NK-92 treated with Interleukin-12 subunit alpha and Interleukin-12 subunit beta, amount 100 ng/mL, for 24 hours (cell line): ENCODE measurements at regions not wholly inside any gene's neighbourhood (a gene's known extent, or its start where the extent isn't known, plus 50 kb on each side); places are given as distances from the start of the nearest gene placed in this dataset.

ENCODE experiments used
- DNase-seq: peaks from one replicate; lab custom pipeline; 2025; lab: John Stamatoyannopoulos, UW

- no peak for DNase-seq
Measured at GRCh38 chr7:47221826-47222225, 360.1 kb downstream of the TNS3 start.

DNA sequence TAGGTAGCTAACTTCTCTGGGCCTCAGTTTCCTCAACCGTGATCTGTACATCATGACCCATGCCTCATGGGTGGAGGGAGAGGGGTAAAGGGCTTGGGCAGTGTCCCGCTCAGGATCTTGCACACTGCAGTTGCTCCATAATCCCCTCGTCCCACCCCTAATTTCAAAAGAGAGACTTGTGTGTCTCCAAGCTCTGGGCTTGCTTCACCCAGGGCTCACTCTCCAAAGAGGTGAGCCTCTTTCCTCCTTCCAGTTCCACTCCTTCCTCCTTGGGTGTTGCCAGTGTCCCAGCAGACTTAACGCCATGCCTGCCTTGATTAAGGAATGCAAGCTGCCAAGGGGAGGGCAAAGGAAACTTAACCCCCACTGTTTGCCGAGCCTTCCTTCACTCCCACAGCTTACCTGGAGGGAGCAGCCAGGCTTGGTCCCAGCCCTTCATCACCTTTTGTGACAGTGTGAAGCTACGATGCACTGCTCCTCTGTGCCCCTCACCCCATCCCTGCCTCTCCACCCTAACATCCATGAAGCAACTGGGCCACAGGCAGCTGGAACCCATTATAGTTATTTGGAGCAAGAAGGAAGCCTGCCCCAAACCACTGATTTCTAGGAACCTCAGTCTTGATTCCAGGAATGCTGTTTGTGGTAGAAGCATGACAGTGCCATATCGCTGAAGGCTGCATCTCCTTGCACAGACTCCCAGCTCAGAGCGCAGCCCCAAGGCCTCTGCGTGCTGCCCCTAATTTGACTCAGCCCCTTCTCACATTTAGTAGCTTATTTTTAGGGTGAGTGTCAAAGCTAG is 363.3 kb downstream of the TNS3 start:
- DNase-seq, result no peak

GRCh38 chr7:47217570-47218360 is 364.1 kb downstream of the TNS3 start:
- DNase-seq, result no peak

- no peak for DNase-seq
Measured at GRCh38 chr7:47217086-47217485, 364.8 kb downstream of the TNS3 start.

DNA sequence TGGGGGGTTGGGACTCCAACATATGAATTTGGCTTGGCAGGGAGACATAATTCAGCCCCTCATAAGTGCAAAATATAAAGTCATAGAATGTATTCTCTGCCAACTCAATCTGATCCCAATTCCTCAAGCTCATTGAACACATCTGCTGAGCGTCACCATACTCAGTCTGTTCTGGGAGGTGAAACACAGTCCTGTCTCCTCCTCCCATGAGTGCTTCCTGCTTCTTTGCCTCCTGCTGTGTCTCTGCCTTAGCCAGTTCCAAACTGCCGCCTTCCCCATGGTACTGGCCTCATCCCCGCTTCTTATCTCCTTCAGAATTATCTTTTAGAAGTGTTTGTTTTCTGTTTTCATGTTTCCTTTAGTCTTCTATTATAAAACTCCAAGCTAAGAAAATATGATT is 365.5 kb downstream of the TNS3 start:
- DNase-seq, result no peak

DNA sequence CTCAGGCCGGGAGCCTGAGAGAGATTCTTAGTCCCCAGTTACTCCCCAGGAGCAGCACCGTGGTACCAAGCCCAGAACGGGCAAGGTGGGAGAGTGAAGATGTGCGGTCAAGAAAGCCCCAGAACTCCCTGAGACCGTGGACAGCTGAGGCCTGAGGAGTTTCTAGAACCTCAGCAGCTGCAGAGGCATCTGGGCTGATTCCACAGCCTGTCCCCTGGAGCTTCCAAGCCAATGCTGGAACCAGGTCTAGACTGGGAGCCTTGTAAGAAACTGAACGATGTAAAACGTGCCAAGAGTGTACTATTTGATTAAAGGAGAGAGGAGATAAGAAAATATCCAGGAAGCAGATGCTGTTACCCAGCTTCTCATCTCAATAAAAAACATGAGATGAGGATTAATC is 366.3 kb downstream of the TNS3 start:
- no peak for DNase-seq

GRCh38 chr7:47215049-47215448 is 366.9 kb downstream of the TNS3 start:
- DNase-seq, result no peak

DNA sequence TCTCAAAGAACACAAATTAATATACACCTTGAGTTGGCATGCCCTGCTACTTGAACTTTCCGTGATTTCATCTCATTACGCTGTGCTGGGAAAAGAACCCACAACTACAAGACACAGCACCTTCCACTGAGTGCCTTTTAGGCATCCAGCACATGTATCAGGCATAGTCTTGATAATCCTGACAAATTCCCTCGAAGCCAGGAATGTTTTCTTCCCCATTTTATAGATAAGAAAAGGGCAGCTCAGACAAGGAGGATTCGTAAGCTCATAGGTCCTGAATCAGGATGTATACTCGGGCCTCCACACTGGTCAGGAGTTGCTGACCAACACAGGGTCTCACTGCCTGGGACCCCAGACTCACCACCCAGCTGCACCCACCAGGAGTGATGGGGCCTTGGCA is 368.6 kb downstream of the TNS3 start:
- no peak for DNase-seq

DNA sequence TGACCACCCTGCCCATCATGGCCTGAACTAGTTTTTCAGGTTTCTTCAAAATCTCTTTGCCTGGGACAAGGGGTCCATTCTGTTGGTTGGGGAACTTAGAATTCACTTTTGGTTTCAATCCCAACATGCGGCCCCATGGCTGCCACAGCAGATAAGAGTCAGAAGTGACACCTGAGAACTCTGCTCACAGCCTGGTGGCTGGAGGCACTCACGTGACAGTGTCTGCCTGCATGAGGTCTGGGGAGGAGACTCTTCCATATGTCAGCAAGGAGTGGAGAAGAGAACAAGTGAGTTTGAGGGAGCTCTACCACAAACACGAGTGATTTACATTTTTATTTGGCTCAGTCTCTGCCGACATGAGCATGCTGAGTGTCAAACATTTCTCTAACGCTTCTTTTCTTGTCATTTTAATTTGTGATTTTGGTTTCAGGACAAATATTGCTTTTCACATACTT is 370.4 kb downstream of the TNS3 start:
- no peak for DNase-seq

- DNase-seq, result no peak
Measured at GRCh38 chr7:47210281-47210854, 371.5 kb downstream of the TNS3 start.

DNA sequence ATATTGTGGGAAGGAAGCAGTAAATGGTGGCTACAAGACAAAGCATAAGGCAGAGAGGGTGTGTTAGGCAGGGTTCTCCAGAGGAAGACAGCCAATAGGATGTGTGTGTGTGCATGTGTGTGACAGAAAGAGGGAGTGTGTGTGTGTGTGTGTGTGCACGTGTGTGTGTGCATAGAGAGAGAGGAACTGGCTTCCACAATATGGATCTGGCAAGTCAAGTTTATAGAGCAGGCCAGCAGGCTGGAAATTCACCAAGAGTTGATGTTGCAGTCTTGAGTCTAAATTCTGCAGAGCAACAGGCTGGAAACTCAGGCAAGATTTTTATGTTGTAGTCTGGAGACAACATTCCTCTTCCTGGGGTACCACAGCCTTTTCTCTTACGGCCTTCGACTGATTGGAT is 374.0 kb downstream of the TNS3 start:
- no peak for DNase-seq

GRCh38 chr7:47204709-47205108 is 377.2 kb downstream of the TNS3 start:
- DNase-seq, result no peak

- DNase-seq, result no peak
Measured at GRCh38 chr7:47202146-47202783, 379.6 kb downstream of the TNS3 start.

GRCh38 chr7:47198159-47198558 is 383.8 kb downstream of the TNS3 start:
- DNase-seq, result no peak

DNA sequence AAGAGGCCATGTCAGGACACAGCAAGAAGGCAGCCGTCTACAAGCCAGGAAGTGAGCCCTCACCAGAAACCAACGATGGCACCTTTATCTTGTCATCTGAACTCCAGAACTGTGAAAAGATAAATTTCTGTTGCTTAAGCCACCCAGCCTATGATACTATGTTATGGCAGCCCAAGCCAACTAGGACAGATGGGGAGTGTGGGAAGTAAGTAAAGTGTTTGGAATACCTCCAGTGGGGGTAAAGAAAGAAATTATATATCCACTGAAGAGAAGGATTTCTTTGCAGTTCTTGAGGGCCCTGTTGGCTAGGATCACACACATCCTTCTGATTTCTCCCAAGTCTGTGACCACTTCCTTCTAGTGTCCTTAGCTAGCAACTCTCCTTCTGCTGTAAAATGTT is 384.4 kb downstream of the TNS3 start:
- no peak for DNase-seq

DNA sequence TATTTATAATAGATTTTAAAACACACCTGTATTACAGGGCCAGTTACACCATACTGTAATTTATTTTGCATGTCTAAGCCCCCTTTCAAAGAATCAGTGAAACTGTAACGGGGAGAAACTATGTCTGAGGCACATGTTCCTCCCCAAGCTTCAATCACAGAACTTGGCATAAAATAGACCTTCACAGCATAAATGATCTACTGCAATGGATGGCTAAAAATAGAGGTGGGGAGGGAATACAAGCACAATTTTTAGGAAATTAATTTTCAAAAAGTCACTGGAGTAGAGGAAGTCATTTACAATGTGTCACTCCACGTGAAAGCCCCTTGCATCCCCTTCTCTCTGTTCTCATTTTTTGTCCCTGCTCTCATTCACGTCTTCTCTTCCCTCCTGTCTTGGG is 385.2 kb downstream of the TNS3 start:
- DNase-seq, result no peak

- no peak for DNase-seq
Measured at GRCh38 chr7:47196106-47196645, 385.7 kb downstream of the TNS3 start.

DNA sequence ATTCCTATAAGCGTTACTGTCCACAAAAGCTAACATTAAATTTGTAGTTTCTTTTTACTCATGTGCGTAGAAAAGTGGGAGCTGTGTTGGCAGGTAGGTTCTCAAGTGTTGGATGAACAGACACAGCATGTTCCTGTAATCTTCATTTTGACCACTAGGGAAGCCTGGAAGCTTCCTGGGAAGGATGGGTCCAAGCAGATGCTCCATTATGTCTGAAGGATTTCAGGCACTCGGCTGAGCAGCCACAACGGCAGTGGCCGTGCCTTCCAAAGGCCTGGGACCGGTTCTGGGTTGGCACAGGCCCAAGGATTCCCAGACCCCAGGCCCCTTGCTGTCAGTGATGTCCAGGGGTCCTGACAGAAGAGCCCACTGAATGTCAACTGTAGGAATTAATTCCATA is 386.3 kb downstream of the TNS3 start:
- DNase-seq, result no peak

DNA sequence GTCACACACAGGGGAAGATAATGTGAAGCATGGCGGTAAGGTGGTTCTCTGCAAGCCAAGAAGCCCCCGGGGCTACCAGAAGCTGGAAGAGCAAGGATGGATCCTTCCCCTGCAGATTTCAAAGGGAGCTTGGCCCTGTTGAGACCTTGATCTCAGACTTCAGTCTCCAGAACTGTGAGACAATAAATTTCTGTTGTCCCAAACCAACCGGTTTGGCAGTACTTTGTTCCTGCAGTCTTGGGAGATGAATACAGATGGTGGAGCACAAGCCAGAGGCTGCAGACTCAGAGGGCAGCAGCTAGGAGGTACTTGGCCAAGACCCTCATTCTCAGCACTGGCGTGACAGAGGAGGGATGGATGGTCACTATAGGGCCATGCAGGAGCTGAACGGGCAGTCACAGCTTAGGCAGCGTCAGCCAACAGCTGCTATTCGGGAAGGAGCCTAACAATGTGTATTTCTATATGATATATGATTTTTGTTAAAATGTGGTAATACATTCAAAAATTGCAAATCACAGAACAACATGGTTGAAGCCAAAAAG is 387.3 kb downstream of the TNS3 start:
- no peak for DNase-seq

DNA sequence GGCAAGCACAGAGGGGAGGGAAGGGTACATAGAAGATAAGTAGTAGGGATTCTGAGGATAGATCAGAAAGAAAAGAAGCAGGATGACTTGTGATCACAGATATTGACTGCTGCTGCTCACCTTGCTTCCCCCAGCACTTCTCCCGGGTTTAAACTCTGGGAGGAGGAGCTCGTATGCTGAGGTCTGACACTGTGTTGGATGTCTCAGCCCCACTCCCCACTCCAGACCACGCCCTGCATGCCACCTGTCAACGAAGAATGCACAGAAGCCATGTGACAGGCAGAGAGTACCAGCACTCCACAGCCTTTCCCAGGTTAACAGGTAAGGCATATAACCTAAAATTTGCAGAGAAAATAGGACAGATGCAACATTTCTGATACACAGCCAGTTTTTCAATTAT is 388.9 kb downstream of the TNS3 start:
- no peak for DNase-seq

DNA sequence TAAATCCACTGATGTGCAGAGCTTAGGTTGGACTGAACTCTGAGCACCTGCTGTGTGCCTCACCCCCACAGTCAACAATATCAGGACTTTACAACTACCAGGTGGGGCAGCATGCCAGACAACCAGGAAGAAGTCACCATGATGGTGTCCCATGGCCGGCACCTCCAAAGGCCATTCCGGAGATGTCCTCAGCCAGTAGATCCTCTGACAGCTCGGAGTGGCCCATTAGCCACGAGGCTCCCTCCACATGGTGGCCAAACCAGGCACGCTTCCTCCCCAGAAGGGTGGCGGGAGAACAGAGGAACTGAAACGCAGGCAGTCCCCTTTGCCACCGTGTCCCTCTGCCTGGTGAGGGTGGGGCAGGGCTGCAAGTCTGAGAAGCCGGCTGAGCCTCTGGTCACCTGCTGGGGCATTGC is 390.0 kb downstream of the TNS3 start:
- DNase-seq, result no peak

DNA sequence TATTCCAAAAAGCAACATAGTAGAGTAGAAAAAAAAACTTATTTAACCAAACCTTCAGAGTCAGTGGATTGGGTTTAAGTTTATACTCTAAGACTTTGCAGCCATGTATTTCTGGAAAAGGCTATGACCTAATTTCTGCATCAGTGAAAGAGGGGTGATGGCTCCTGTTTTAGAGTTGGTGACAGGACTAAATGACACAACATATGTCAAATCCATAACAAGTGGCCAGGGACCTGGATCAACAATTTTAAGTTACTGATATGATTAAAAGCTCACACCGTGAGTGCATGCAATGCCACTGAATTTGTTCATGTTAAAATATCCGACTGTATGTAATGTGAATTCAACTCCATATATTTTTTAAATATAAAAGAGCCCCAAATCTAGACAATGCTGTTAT is 390.6 kb downstream of the TNS3 start:
- no peak for DNase-seq
